Rectal smooth muscle tissue (tissue), 1 donor: ENCODE measurements at regions not wholly inside any gene's neighbourhood (a gene's known extent, or its start where the extent isn't known, plus 50 kb on each side); places are given as distances from the start of the nearest gene placed in this dataset.

Experiments
- H3K27ac ChIP-seq: one replicate; pipeline ENCODE4 v1.7.0; 2013; ENCODE audit warnings: low read depth, low read length, inconsistent platforms
- H3K27me3 ChIP-seq: one replicate; pipeline ENCODE4 v1.7.0; 2013; ENCODE audit warnings: low read length; ENCODE audit not compliant: control insufficient read depth, insufficient read depth
- H3K36me3 ChIP-seq: one replicate; pipeline ENCODE4 v1.7.0; 2013; ENCODE audit warnings: low read length; ENCODE audit not compliant: control insufficient read depth, insufficient read depth
- H3K4me1 ChIP-seq: one replicate; pipeline ENCODE4 v1.7.0; 2013; ENCODE audit warnings: low read length; ENCODE audit not compliant: control insufficient read depth, insufficient read depth
- H3K4me3 ChIP-seq: one replicate; pipeline ENCODE4 v1.7.0; 2013; ENCODE audit warnings: low read length
- H3K9ac ChIP-seq: one replicate; pipeline ENCODE4 v1.7.0; 2013; ENCODE audit warnings: low read length

DNA sequence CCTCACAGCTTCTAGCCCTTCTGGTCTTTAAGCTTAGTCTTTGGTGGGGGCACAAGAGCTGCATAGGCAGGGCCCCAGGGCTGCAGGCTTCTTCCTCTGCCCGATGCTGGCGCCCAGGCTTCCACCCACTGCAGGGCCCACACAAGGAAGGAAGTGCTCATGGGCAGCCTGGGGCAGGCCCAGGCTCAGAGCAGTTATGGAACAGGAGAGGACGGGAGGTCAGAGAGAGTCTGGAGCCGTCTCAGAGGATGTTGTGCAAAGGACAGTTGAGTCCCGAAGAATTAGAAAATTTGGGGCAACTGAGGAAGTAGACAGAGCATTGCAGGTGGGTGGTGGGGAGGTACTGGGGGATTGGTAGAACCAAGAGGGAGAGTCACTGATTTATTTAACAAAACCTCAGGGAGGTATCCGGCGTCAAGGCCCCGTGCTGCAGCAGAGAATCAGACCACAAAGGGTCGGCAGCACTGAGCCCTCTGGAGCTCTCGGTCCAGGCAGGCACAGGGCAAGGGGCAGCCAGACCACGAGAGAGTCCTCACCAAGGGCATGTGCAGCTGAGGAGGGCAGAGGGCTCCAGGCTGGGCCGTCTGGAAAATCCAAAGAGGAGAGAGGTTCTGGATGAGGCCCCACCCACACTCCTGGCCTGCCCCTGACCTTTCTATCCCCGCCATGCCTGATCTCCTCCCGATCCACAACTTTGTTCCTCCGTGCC is 110.8 kb upstream of the GLI2 start:
- H3K4me1 ChIP-seq = no peaks in the 10 kb centered on the region
- no peak overlapping the region for H3K9ac ChIP-seq
- H3K36me3 ChIP-seq = no peaks in the 10 kb centered on the region
- H3K27ac ChIP-seq = no peak overlapping the region
- H3K4me3 ChIP-seq = no peak overlapping the region
- no peaks in the 10 kb centered on the region for H3K27me3 ChIP-seq

DNA sequence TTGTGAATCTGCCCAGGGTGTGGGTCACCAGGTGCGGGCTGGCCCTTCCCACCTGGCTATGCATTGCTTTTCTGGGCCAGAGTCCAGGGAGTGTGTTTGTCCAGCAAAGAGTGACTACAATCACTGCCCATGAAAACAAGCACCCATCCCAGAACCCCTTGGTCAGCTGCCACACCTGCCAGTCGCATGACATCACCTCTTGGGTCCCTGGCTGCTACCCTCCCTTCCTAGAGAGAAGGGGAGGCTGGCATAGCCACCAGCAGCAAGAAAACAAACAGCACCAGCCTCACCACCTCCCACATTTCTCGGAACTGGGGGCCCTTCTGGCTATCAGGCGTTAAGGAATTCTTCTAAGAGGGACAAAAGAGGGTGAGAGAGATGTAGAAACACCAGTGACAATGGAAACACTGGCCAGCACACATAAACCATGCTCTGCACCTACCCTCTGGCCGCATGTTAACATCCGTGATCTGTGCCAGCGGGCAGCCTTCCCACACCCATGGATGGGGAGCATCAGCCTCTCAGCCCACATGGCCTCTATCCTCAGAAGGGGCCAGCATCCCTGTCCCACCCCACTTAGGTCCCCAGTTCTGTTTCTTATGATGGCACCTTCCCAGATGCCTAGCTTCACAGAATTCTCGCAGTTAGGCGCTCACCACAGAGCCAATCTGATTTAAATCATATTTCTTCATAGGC is 109.7 kb upstream of the GLI2 start:
- Histone ChIP-seq H3K4me3 (no peak overlapping the region), H3K27ac (no peak overlapping the region)

DNA sequence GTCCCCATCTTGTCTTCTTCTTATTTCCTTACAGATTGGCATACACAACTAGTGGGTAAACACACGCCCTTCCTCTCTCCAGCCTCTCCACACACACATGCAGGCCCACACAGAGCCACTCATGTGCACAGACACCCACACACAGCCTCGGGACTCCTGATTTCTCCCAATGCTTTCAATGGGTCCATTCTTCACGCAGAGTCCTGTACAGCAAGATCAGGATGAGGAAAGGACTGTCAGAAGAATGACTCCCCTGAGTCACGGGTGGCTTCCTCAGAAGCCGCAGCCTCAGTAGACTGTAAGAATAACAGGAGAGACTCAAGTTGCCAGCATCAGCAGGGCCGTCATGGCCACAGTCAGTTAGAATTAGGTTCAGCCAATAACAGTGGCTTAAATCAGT is 109.1 kb upstream of the GLI2 start:
- H3K4me1 ChIP-seq = no peaks in the 10 kb centered on the region
- H3K36me3 ChIP-seq = no peaks in the 10 kb centered on the region
- no peak overlapping the region for H3K4me3 ChIP-seq
- no peak overlapping the region for H3K9ac ChIP-seq
- H3K27me3 ChIP-seq = no peaks in the 10 kb centered on the region
- H3K27ac ChIP-seq = no peak overlapping the region

More for the DNA sequence above, 109.7 kb upstream of the GLI2 start:
- H3K4me1 ChIP-seq = no peaks in the 10 kb centered on the region
- no peak overlapping the region for H3K9ac ChIP-seq
- H3K27me3 ChIP-seq = no peaks in the 10 kb centered on the region
- no peaks in the 10 kb centered on the region for H3K36me3 ChIP-seq

DNA sequence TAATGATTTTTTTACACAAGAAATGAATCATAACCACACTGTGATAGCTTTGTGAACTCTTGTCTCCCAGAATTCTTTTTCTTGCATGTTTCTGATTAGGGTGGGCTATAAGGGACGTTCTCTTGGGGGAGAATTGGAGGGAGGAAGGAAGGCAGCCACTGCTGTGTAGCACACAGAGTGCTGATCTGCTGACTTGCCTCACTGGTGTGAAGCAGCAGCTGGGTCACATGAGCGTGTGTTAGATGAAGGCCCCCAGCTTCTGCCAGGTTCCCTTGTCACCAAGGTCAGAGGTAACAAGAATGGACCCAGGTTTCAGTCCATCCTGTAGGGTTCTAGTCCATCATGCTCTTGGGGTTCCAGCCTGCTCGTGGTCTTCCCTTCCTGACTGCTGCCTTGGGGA is 107.4 kb upstream of the GLI2 start:
- no peak overlapping the region for H3K9ac ChIP-seq
- H3K4me1 ChIP-seq = no peaks in the 10 kb centered on the region
- H3K27me3 ChIP-seq = no peaks in the 10 kb centered on the region
- H3K27ac ChIP-seq = no peak overlapping the region
- no peaks in the 10 kb centered on the region for H3K36me3 ChIP-seq
- H3K4me3 ChIP-seq = no peak overlapping the region

DNA sequence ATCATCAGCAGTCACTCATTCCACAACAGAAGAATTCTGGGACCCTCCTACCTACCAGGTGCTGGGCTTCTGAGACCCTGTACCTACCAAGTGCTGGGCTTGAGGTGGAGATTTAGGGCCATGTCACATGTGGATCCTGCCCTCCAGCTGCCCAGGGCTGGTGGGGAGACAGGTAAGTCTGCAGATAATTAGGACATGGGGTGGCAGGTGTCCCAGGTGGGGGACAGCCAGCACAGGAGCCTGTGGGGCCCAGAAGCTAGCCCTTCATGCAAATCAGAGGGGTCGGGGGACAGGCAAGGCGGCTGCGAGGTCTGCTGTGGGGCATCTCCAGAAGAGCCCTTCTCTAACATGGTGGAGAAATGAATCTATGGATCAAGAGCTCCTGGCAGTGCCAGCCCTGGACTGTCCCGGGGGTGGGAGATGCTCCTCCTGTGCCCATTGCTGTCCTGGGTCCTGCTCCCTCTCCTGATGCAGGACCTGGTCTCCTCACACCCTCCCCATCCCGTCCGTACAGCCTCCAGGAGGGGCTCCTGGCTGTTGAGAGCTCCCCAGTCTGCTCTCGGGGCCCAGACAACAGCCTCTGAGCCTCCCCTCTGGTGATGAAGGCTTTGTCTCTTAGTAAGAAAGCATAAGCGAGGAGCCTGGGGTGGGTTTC is 106.3 kb upstream of the GLI2 start:
- no peak overlapping the region for H3K9ac ChIP-seq

DNA sequence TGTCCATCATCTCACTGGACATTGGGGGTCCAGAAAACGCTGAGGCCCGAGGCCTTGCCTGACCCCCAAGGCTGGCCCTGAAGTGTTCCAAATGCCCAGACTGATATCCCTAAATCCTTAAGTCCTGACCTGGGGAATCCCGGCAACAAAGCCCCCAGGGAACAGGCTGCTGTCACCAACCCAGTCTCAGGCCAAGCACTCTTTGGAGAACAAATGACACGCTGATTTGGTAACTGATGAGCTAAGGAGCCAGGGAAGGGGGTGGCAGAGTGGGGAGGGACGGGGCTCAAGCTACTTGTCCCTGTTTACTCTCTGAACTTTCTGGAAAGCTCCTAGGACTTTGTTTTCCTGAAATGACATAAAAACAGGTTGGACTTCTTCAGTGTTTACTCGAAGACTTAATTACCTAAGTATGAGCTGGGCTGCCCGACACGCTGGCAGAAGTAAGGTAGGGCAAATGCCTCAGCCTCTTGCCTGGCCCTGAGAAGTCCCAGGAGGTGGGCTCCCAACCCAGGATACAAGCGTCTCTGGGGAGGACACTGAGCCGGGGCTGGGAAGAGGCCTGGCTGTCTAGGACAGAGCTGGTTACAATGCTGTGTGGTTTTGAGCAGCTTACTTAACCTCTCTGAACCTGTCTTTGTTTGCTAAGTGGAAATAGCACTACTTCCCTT is 105.5 kb upstream of the GLI2 start:
- Histone ChIP-seq H3K27ac (no peak overlapping the region), H3K4me1 (peaks cover 3% of the 10 kb centered on the region), H3K36me3 (no peaks in the 10 kb centered on the region), H3K27me3 (no peaks in the 10 kb centered on the region), H3K4me3 (no peak overlapping the region), H3K9ac (no peak overlapping the region)

More for the DNA sequence above, 106.3 kb upstream of the GLI2 start:
- H3K4me1 ChIP-seq = peaks cover 3% of the 10 kb centered on the region
- H3K36me3 ChIP-seq = no peaks in the 10 kb centered on the region
- H3K27me3 ChIP-seq = no peaks in the 10 kb centered on the region
- no peak overlapping the region for H3K27ac ChIP-seq
- H3K4me3 ChIP-seq = no peak overlapping the region

DNA sequence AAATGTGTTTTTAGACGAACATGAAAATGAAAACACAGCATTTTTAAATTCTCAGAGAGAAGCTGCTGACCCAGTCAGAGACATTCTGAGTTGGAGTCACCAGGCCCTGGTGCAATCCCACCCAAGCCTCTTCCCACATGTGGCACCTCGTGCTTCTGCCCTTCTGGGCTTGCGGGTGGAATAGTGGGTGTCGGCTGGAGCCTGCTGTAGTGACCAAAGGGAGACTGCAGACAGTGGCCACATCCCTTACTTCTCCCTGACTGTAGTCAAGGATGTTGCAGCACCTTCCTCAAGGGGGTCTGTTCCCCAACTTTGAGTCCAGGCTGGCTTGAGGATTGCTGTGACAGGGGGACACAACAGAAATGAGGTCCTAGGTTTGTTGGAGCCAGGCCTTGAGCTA is 104.4 kb upstream of the GLI2 start:
- Histone ChIP-seq H3K36me3 (no peaks in the 10 kb centered on the region), H3K9ac (no peak overlapping the region), H3K27ac (no peak overlapping the region), H3K27me3 (no peaks in the 10 kb centered on the region), H3K4me3 (no peak overlapping the region), H3K4me1 (peaks cover 3% of the 10 kb centered on the region)

DNA sequence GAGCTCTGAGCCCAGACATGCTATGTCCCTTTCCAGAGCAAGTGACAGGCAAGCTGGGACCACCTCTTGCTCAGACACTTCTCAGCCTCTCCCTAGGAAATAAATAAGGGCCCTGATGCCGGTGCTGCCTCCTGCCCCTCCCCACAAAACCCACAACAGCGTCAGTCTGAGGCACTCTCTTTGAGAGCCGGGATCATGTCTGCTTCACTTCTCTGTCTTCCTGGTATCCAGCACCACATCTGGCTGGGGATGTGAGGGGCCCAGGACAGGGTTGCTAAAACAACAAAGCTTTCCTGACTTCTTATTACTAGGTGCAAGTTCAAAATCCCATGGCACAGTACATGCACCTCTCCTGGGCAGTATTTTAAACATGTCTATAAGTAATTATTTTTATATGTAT is 103.9 kb upstream of the GLI2 start:
- no peaks in the 10 kb centered on the region for H3K36me3 ChIP-seq

DNA sequence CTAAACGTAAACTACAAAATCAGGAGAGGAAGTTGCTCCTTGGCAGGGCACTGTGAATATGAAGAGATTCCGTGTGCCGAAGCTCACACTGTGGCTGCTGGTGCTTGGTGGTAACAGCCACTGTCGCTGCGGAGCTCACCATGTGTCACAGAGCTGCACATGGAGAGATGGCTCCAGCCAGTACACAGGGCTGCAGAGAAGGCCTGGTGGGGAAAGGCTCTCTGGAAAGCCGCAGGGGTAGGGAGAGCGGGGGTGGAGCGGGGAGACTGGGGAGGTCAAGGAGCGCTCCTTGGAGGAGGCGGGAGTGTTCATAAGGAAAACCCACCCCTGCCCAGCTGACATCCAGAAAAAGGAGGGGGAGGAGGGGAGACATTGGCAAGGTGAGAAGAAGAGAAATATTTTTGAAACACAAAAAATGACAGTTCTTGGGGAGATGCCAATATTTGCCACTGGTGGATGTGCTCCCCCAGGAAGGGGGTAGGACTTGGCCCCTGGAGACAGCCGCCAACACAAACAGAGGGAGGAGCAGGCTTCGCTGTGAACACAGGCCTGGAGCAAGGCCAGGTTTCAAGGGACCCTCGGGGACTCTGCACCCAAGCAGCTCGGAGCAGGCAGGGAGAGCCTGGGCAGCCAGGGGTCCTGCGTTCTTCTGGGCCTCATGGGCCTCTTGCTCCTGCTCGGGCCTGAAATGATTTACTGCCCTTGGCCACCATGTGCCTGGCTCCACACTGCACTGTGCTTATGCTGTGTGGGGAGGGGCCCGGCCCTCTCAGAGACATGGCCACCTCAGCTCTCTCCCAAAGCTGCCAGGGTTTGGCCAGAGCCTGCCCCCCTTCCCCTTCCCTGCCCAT is 102.6 kb upstream of the GLI2 start:
- Histone ChIP-seq H3K4me3 (no peak overlapping the region), H3K36me3 (no peaks in the 10 kb centered on the region), H3K27ac (no peak overlapping the region), H3K9ac (no peak overlapping the region), H3K4me1 (peaks cover 3% of the 10 kb centered on the region), H3K27me3 (no peaks in the 10 kb centered on the region)

More for the DNA sequence above, 103.9 kb upstream of the GLI2 start:
- no peak overlapping the region for H3K27ac ChIP-seq
- H3K4me3 ChIP-seq = no peak overlapping the region
- H3K4me1 ChIP-seq = peaks cover 3% of the 10 kb centered on the region
- no peak overlapping the region for H3K9ac ChIP-seq
- no peaks in the 10 kb centered on the region for H3K27me3 ChIP-seq

DNA sequence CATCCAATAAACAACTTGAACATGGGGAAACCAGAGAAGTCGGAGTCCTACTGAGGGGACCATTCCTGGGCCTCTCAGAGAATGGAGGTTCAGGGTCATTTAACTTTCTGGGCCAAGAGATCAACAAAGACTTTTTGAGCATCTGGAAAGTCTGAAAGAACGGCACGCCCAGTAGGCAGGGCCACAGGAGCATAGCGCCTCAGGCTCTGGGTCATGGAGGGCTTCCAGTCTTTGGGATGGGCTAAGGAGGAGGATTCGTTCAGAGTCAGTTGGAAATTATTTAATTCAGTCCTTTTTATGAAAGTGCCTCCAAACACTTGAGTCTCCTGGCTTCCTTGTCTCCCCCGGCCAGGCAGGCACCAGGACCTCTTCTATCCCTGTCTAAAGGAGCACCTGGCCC is 101.1 kb upstream of the GLI2 start:
- no peaks in the 10 kb centered on the region for H3K36me3 ChIP-seq
- H3K27me3 ChIP-seq = no peaks in the 10 kb centered on the region
- no peak overlapping the region for H3K4me3 ChIP-seq
- H3K27ac ChIP-seq = no peak overlapping the region
- peaks cover 3% of the 10 kb centered on the region for H3K4me1 ChIP-seq
- H3K9ac ChIP-seq = no peak overlapping the region

DNA sequence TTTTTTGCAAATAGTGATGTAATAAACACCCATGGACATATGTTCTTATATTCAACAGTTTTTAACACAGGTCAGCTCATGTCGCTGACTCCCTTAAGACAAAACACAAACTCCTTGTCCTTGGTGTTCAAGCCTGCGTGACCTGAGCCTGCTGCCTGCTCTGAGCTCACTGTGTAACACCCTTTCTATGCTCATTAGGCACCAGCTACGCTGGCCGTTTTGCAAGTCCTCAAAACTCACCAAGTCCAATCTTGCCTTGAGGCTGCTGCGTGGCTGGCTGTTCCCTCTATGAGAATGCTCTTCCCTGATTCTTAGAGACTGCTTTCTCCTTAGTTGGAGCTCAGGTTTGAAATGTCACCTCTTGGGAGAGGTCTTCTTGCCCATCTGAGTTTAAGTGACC is 100.5 kb upstream of the GLI2 start:
- no peak overlapping the region for H3K9ac ChIP-seq
- no peak overlapping the region for H3K4me3 ChIP-seq
- no peaks in the 10 kb centered on the region for H3K27me3 ChIP-seq
- peaks cover 3% of the 10 kb centered on the region for H3K4me1 ChIP-seq
- no peaks in the 10 kb centered on the region for H3K36me3 ChIP-seq
- no peak overlapping the region for H3K27ac ChIP-seq

DNA sequence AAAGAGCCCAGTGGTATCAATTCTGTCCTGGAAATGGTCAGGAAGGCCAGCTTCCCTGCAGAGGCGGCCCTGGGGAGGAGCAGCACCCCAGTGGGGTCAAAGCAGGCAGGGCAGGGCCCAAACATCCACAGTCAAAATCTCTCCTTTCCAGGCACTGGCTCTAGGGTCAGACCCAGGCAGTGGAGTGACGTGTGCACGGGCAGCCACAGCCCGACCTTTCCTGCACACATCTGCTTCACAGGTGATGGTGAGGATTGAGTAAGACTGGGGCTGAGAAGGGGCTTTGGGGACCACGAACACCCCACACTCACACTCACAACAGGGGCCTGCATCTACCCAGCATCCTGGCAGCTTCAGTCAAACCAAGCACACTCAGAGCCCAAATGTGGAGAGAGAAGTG is 97.8 kb upstream of the GLI2 start:
- Histone ChIP-seq H3K9ac (no peak overlapping the region), H3K27me3 (no peaks in the 10 kb centered on the region), H3K4me3 (no peak overlapping the region), H3K27ac (no peak overlapping the region), H3K4me1 (peaks cover 3% of the 10 kb centered on the region), H3K36me3 (no peaks in the 10 kb centered on the region)
